ENCODE measurements at regions not wholly inside any gene's neighbourhood (a gene's known extent, or its start where the extent isn't known, plus 50 kb on each side); places are given as distances from the start of the nearest gene placed in this dataset.
A peak's percentile ranks its signal among the peaks of the same experiment; 100 is the strongest.

DNA sequence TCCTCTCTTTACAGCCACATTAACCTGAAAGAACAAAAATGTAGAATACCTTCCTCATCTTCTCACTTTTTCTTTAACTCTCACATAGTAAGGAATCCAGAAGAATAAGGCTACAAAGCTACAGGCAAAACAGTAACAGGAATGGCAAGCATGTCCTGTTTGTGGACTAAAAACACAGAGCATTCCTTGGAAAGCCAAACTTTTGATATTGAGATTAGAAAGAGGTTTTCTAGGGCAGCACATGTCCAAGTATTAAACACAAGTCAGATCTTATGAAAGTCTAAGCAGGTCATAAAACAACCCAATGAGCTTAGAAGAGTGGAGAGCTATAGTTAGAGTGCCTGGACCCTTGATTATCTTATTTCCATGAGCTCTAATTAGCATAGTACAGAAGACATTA, 58.2 kb upstream of the FAM9C start:
- no peak for DNase-seq (ENCODE audit: low spot score)
- Histone ChIP-seq H3K27ac (peak overlapping the region; percentile 15 to 23), H3K36me3 (no peaks in the 10 kb centered on the region), H3K27me3 (no peaks in the 10 kb centered on the region), H3K4me3 (no peak overlapping the region), H3K9me3 (no peaks in the 10 kb centered on the region), H3K4me1 (peaks cover 0 to 28% of the 10 kb centered on the region in 2 donors)
- no peak for TF ChIP-seq CTCF (IDR thresholded peaks at IDR 0.05)

GRCh38 chrX:13101441-13102139, 57.2 kb upstream of the FAM9C start:
- H3K4me1 ChIP-seq: peaks cover 0 to 28% of the 10 kb centered on the region in 2 donors
- peak overlapping the region; percentile 37 to 49 for H3K27ac ChIP-seq
- DNase-seq (ENCODE audit: low spot score): peak; percentile 83
- no peak for TF ChIP-seq CTCF (IDR thresholded peaks at IDR 0.05)
- H3K4me3 ChIP-seq: no peak overlapping the region
- no peaks in the 10 kb centered on the region for H3K27me3 ChIP-seq
- H3K36me3 ChIP-seq: no peaks in the 10 kb centered on the region
- no peaks in the 10 kb centered on the region for H3K9me3 ChIP-seq

DNA sequence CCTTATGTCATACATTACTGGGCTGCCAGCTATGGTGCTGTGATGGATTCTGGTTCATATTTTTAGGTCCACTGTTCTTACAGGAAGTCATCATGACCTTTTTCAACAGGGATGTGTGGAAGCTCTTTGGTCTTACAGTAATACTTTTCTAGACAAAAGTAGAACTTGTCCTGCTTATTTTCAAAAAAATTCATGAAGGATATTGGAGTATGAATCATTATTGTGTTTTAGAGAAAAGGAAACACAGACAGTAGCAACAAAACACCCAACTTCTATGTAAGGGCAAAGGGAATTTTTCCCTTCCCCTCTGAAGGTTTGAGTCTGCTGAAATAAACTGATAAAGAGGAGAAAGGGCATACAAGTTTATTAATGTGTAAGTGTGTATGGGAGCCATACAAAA, 54.7 kb upstream of the FAM9C start:
- no peaks in the 10 kb centered on the region for H3K36me3 ChIP-seq
- H3K27ac ChIP-seq: peak overlapping the region in 1 of 2 donors; percentile 24
- H3K4me3 ChIP-seq: no peak overlapping the region
- H3K4me1 ChIP-seq: peaks cover 0 to 39% of the 10 kb centered on the region in 2 donors
- TF ChIP-seq CTCF (IDR thresholded peaks at IDR 0.05): no peak
- H3K9me3 ChIP-seq: no peaks in the 10 kb centered on the region
- DNase-seq (ENCODE audit: low spot score): no peak
- no peaks in the 10 kb centered on the region for H3K27me3 ChIP-seq

GRCh38 chrX:13096728-13097127, 52.3 kb upstream of the FAM9C start:
- H3K4me1 ChIP-seq: peaks cover 0 to 27% of the 10 kb centered on the region in 2 donors
- H3K27me3 ChIP-seq: no peaks in the 10 kb centered on the region
- peaks cover 0 to 6% of the 10 kb centered on the region in 2 donors for H3K9me3 ChIP-seq
- H3K4me3 ChIP-seq: no peak overlapping the region
- H3K27ac ChIP-seq: no peak overlapping the region
- no peaks in the 10 kb centered on the region for H3K36me3 ChIP-seq
- TF ChIP-seq CTCF (IDR thresholded peaks at IDR 0.05): no peak
- no peak for DNase-seq (ENCODE audit: low spot score)

DNA sequence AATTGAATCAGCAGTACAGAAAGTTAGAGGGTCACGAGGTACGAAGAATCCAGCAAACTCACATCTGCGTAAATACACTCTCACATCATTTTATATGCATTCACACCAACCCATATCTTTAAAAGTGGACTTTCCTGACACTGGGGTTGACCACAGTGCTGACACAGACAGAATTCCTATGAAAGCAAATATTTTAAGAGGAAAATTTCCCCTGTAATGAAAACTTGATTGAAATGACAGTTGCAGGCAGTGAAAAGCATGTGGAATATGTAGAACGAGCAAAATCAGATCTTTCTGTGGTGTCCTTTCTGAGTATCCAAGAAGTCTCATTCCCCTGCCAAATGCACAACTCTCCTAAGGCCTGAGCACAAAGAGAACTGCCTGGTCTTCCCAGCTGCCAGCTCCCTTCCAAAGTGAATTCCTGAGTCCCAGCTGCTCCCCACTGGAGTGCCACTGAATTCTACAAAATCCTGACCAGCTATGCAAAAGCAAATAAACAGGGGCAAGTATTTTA, 50.5 kb upstream of the FAM9C start:
- no peak for DNase-seq (ENCODE audit: low spot score)
- Histone ChIP-seq H3K27me3 (no peaks in the 10 kb centered on the region), H3K4me3 (no peak overlapping the region), H3K9me3 (peaks cover 0 to 6% of the 10 kb centered on the region in 2 donors), H3K4me1 (peaks cover 0 to 13% of the 10 kb centered on the region in 2 donors), H3K36me3 (no peaks in the 10 kb centered on the region), H3K27ac (peak overlapping the region; percentile 5 to 29)
- no peak for TF ChIP-seq CTCF (IDR thresholded peaks at IDR 0.05)
